GM12878 (cell line): ENCODE measurements at regions not wholly inside any gene's neighbourhood (a gene's known extent, or its start where the extent isn't known, plus 50 kb on each side); places are given as distances from the start of the nearest gene placed in this dataset.

ENCODE experiments used
- EZH2 ChIP-seq: IDR thresholded peaks from 2 replicates; pipeline ENCODE4 v1.6.1; 2012; ENCODE audit warnings: low read depth, mild to moderate bottlenecking, control low read depth, inconsistent platforms, low read length, borderline replicate concordance; ENCODE audit not compliant: control insufficient read depth
- FOXM1 ChIP-seq: IDR thresholded peaks from 2 replicates; pipeline ENCODE4 v1.6.1; 2012; ENCODE audit warnings: low read depth, mild to moderate bottlenecking, inconsistent platforms, low read length, moderate library complexity
- GATAD2B ChIP-seq: fragments of 450-650 bp; conservative IDR thresholded peaks from 2 replicates; pipeline ENCODE4 v1.6.1; 2017; ENCODE audit warnings: low read depth, mild to moderate bottlenecking, moderate library complexity
- NR2C2 ChIP-seq: IDR thresholded peaks from 2 replicates; pipeline ENCODE4 v1.6.1; 2011; ENCODE audit warnings: borderline replicate concordance, low read depth; ENCODE audit not compliant: control insufficient read depth, insufficient read length
- POLR2A ChIP-seq: IDR thresholded peaks from 2 replicates; pipeline ENCODE4 v1.6.1; 2011; ENCODE audit warnings: low read depth, mild to moderate bottlenecking, low read length
- RCOR1 ChIP-seq: conservative IDR thresholded peaks from 2 replicates; pipeline ENCODE4 v1.6.1; 2012; ENCODE audit warnings: low read depth, low read length, improper control_type of control experiment
- SIN3A ChIP-seq: IDR thresholded peaks from 2 replicates; pipeline ENCODE4 v1.6.1; 2012; ENCODE audit warnings: low read depth, low read length, improper control_type of control experiment
- TF ChIP-seq, protein P1 (sequence below), 3 experiments: IDR thresholded peaks in 2 of 3; conservative IDR thresholded peaks in 1 of 3; 2 replicates each; pipeline ENCODE4 v1.5.1; 2011; ENCODE audit warnings: low read depth in 3 of 3, low read length in 3 of 3, mild to moderate bottlenecking in 3 of 3, control low read depth in 2 of 3, moderate library complexity in 2 of 3, inconsistent platforms in 1 of 3, mixed read lengths in 1 of 3; ENCODE audit not compliant: control insufficient read depth in 2 of 3, insufficient read depth in 1 of 3; ENCODE audit errors: extremely low read depth in 1 of 3

DNA sequence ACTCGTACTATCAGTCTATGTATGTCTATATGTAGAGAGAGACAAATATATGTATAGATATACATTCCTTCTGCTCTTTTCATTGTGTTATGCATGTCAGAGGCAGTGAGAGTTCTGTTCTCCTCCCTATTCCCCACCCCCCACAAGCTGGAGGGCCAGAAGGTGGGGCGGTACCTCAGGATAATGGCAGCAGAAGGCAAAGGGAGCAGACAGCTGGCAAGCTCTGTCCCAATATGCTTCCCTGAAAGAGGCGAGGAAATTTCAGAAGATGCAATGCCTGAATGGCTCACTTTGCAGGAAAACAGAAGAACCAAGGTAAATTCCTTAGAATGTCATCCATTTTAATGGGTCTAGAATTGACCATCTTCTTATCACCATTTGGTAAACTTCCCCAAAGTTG lies 114.4 kb downstream of the NAA11 start:
- TF ChIP-seq POLR2A, result no peak
- TF ChIP-seq EZH2, result no peak
- TF ChIP-seq GATAD2B, result no peak
- TF ChIP-seq FOXM1, result no peak
- no peak for TF ChIP-seq NR2C2
- no peak for TF ChIP-seq RCOR1
- TF ChIP-seq SIN3A, result no peak
- TF ChIP-seq, protein P1, sequence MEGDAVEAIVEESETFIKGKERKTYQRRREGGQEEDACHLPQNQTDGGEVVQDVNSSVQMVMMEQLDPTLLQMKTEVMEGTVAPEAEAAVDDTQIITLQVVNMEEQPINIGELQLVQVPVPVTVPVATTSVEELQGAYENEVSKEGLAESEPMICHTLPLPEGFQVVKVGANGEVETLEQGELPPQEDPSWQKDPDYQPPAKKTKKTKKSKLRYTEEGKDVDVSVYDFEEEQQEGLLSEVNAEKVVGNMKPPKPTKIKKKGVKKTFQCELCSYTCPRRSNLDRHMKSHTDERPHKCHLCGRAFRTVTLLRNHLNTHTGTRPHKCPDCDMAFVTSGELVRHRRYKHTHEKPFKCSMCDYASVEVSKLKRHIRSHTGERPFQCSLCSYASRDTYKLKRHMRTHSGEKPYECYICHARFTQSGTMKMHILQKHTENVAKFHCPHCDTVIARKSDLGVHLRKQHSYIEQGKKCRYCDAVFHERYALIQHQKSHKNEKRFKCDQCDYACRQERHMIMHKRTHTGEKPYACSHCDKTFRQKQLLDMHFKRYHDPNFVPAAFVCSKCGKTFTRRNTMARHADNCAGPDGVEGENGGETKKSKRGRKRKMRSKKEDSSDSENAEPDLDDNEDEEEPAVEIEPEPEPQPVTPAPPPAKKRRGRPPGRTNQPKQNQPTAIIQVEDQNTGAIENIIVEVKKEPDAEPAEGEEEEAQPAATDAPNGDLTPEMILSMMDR (IDR thresholded peaks at IDR 0.05 in 2 of 3, conservative IDR thresholded peaks at IDR 0.05 in 1 of 3; ENCODE audit: control insufficient read depth in 2 of 3, extremely low read depth in 1 of 3, insufficient read depth in 1 of 3, low read depth in 3 of 3, low read length in 3 of 3), result no peak
